HG02852 (cell line): ENCODE measurements at regions not wholly inside any gene's neighbourhood (a gene's known extent, or its start where the extent isn't known, plus 50 kb on each side); places are given as distances from the start of the nearest gene placed in this dataset.
"Not testable (repeated sequence)": the region's sequence is repeated elsewhere in the genome, so short reads cannot be mapped to it uniquely, and the experiment has no call there.

Source experiments
- ATAC-seq: cut with Tn5 transposase; IDR thresholded peaks from one replicate; pipeline ENCODE4 v1.9.1; 2021; ENCODE audit warnings: mild to moderate bottlenecking, moderate library complexity; ENCODE audit not compliant: unreplicated experiment

DNA sequence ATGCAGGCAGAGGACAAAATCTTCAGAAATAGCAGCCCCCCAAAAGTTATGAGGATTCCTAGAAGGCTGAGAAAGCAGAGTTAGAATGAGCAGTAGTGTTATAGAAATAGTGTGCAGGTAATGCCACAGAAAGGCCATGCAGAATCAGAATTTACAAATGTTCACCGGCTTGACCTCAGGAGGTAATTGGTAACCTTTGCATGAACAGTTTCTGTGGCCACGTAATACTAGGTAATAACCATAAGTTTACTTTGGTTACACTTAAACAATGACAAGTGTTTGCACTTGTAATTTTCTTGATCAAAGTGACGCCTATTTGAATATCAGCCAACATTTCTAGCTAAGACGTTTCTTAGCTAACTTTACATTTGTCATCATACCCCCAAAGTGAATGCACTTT lies 393.6 kb downstream of the GPAT3 start:
- no peak for ATAC-seq

DNA sequence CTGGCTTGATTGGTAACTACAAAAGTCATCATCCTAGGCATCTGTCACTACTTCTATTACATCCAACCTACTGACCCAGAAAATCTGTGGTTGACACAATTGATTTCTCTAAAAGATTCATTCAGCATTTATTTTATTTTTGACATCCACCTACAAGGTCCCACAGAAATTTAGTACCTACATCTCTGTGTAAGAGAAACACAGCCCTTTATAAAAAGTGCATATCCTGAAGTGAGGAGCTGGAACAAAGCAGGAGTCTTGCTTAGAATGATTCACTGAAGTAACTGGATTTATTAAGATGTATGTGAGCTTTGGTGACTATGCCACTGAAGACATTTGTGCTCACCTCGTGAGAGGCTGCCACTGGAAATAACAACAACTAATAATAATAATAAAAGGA lies 391.0 kb downstream of the GPAT3 start:
- no peak for ATAC-seq

DNA sequence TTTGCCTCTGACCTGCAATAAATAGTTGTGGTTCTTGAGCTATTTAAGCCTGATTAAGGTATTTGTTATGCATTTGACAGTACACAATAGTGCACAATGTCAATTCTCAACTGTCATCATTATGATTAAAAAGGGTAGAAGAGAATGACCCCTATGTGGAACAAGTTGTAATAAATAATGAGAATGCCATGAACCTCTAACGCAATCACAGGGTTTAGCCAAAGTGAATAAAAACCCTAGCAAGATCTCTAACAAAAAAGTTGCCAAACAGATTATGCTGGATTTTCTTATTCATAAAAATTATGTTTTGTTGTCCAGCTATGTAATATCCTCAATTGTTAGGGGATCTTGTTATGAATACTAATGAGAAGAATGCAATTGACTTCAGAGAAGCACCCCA lies 387.4 kb downstream of the GPAT3 start:
- no peak for ATAC-seq

DNA sequence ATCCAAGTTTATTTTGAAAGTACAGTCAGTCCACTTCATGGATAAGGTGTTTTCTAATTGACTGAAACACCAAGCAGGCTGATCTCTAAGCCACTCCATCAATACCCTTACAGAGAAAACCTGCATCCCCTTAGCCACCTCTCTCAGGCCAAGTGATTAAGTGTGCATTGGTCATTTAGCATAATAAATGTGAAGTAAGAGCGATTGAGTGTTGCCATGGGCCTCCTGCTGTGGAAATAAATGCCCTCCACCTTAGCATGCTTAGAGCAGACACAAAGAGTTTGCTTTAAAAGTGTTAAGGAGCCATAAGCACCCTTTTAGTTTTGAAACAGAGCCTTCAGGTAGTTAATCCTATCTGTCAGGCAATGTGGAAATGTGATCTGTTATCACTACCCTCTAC lies 386.5 kb downstream of the GPAT3 start:
- ATAC-seq, result no peak

DNA sequence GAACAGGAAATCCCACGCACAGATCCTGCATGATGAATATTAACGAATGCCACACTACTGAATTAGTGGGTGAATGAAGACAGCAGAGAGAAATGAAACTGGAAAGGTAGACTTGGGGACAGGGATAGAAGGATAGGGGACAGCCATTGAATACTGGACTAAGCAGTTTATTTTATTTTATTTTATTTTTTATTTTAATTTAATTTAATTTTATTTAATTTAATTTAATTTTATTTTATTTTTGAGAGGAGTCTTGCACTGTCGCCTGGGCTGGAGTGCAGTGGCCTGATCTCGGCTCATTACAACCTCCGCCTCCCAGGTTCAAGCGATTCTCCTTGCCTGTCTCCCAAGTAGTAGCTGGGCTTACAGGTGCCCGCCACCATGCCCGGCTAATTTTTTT lies 385.2 kb downstream of the GPAT3 start:
- ATAC-seq, result no peak

DNA sequence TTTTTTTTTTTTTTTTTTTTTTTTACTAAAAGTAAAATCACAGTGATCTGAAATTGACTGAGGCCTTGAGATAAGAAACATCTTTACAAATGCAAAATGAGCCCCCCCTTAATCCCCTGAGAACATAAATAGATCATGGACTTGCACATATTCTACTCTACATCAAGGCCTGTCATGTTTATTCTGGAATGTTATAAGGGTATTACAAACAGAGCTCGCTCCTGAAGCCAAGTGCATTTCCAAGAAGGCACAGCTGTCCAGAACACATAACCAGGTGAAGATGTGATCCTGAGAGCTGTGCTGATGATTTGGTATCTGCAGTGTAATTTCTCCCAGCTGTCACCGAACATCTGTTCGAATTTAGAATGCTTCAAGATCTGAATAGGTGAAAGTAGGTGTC lies 384.5 kb downstream of the GPAT3 start:
- no peak for ATAC-seq

DNA sequence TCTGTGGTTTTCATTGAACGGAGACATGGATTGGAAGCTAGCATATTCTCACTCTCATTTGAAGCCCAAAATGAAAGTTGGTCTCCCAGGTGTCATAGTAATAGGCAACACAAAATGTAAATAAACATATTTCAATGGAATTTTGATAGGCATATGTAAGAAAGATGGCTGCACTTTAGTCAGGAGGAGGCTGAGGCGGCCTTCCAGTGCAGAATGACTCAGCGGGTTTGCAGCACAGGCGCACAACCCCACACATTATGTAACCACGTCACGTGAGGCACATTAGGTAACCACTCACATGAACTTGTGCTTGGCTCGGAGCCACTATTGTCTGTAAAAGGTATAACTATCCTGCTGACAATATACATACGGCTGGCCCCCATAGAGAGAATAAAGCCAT lies 381.7 kb downstream of the GPAT3 start:
- no peak for ATAC-seq

DNA sequence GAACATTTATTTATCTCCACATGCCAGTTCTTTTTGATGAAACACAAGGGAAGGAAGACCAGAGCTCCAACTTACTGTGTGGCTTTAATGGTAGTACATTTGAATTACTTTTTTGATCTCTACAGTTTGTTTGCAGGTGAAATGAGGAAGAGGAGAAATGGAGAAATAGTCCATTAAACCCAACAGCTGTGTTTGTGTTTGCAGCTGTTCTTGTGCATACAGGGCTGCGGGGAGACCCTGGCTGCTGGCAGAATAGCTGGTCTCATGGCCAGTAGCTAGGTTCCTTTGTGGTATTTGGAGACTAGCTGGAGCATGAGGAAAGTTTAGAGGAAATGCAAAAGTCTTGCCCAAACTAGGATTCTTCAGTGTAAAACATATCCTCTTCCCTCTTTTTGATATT lies 374.8 kb downstream of the GPAT3 start:
- no peak for ATAC-seq

DNA sequence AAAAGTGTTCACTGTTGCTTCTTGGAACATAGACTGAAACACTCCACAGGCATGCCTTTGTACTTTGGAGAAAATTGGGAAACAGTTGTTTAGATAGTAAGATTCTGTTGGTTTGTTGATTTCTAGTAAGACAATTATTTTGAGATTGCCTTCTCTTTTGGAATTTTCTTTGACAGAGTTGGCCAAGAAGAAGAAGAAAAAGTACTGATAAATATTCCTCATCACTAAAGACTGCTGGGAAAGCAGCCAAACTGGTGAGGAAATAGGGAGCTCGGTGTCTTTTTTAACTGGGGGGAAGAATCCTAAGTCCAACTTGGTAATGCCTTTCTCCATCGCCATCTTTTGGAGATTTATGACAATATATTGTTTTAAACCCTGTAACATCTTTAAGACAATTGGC lies 370.7 kb downstream of the GPAT3 start:
- ATAC-seq, result no peak

DNA sequence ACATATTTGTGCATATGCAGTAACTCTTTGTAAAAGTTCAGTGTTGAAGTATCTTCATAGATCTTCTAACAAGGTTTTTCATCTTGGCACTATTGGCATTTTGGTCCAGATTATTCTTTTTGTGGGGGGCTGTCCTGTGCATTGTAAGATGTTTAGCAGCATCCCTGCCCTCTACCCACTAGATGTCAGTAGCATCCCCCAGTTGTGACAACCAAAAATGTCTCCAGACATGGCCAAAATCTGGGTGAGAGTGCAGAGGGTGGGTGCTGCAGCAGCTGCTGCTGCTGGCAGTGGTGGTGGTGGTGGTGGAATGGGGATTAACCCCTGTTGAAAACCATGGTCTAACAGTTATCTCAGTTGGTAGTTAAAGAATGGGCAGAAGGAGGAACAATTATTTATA lies 370.0 kb downstream of the GPAT3 start:
- no peak for ATAC-seq

DNA sequence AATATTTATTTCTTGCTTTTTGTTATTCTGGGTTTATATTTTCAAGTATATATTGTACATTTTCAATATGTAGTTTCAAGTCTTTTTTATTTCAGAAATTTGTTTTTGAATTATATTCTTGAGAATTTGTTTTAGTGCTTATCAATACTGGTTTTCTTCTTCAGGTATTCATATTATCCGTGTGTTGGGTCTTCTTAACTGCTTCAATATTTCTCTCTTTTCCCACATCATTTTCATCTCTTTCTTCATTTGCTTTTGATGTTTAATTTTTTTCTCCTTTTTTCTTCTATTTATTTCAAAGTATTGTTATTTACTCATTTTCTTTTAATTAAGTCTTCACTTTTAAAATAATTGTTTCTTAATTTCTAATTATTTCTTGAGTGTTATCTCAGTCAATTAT lies 367.8 kb downstream of the GPAT3 start:
- ATAC-seq, result not testable (repeated sequence)

DNA sequence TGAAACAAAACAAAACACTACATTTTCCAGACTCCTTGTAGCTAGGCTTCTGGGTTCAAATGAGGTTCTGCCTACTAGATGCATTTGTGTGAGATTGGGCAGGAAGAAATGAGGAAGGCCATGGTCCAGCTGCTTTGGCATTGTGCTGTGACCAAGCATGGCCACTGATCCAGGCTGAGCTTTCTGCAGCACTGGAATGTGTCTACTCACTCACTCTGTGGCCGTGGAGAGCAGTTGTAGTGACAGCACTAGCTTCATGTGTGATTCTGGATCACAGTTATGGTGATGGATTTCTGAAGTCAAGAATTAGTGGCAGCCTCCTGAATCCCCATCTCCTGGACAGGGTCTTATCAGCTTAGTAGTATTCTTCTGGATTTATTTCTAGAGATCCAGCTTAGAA lies 358.9 kb downstream of the GPAT3 start:
- no peak for ATAC-seq

DNA sequence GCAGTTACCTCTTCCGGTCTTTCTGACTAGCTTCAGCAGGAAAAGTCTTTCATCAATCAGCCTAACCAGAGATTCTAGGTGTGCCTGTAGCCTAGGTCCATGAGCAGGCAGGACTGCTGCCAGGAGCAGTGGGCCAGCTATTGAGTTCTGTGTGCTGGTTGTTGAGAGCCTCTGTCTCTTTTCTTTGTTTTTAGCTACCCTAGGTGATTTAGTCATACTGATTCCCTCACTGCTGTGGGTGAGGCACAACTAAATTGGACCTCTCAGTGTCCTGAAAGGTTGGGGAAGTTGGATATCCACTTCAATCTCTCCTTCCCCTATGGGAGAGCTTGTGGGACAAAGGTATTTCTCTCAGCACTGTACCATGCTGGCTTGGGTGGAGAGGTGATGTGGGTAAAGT lies 354.9 kb downstream of the GPAT3 start:
- no peak for ATAC-seq

DNA sequence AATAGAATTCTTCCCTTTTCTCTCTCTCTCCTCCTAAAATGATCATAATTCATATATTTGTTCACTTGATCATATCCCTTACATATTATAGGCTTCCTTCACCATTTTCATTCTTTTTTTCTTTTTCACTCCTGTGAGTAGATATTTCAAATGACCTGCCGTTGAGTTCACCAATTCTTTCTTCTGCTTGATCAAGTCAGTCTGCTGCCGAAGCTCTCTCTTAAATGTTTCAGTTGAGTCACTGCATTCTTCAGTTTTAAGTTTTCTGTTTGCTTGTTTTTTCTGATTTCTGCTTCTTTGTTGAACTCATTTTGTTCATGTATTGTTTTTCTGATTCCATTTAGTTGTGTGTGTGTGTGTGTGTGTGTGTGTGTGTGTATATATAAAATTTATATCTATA lies 354.3 kb downstream of the GPAT3 start:
- ATAC-seq, result no peak

DNA sequence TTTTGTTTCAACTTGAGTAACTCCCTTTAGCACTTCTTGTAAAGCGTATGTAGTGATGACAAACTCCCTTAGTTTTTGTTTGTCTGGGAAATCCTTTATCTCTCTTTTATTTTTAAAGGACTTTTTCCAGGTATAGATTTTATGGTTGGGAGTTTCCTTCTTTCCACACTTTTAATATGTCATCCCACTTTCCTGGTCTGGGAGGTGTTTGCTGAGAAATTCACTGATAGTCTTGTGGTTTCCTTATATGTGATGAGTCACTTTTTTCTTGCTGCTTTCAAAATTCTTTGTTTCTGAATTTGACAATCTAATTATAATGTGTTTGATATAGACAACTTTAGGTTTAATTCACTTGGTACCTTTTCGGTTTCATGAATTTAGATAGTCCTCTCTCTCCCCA lies 353.9 kb downstream of the GPAT3 start:
- ATAC-seq, result no peak

DNA sequence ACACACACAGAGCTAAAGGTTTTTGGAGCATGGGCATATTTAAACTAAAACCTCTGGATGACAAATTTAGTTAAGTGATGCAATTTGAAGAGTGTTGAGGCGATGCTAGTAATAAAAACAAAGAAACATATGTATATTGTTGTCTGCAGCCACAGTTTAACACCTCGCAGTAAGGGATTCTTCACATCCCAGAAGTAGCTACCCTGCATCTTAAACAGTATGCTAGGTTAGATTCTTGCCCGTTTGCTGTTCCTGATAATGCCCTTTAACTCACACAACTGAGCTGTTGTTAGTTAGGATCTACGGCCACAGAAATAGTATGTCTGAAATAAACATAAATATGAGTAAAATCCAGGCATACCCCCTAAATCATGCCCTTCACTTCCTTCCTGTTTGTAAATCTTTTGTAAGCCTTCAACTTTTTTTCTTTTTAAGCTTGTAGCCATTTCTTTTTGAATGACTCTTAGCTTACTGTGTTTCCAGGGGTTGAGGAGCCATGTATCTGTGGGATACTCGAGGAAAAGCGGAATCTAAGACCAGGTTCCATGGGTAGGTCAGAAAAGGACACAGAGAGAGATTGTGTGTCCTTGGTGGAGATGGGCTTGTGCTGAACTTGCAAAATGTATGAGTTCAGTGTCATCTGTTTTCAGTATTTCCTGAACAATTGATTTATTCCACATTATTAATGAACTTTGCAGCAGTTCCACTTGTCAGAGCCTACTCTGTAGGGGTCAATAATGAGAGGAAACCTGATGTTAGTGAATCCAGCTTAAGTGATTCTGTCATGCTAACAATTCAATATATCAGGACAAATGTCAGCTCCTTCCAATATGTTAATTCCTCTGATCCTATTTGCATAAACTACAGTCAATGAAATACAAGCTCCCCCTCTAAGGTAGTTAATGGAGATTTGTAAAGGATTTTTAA lies 349.6 kb downstream of the GPAT3 start:
- ATAC-seq, result no peak

DNA sequence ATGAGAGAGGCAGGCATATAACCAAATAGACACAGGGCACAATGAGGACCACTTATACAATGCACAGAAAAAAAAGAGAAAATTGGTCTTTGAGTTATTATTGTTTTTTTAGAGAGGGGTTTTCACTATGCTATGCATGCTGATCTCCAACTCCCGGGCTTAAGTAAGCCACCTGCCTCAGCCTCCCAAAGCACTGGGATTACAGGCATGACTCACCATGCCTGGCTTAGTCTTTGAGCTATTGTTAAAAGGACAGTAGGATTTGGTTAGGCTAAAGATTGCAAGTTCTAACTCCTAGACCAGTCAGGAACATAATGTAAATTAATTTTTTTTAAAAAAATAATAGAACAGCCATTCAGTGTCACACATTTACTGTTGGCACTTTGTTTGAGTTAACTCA lies 340.1 kb downstream of the GPAT3 start:
- ATAC-seq, result no peak

DNA sequence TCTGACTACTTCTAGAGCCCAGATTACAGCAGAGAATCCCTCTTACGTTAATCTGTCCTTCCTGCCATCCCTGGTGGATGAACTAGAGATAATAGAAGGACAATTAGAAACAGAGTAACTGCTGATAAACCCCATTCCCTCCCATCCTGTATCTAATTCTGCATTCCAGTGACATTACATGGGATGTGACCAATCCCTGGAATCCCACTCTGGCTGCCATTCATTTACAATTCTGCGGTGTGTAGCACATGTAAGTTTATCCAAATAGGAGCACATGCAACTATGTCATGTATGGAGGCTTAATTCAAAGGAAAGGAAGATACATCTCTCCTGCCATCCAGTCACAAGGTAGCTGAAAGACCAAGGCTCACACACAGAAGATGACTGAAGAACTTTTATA lies 339.5 kb downstream of the GPAT3 start:
- no peak for ATAC-seq

DNA sequence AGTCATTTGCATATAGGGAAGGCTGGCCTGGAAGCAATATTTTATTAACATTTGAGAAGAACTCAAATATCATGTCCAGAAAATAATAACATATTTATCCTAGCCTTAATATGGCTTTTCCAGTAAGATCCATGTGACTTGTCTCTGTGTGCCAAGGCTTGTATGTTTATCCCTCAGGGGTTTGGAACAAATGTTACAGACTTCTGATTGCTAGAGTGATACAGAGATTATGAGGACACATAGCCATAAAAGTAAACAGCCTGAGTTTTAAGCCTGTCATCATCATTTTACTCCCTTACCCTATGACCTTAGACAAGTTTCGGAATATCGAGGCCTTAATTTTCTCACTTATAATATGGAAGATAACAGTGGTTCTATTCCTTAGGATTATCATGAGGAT lies 338.1 kb downstream of the GPAT3 start:
- no peak for ATAC-seq

DNA sequence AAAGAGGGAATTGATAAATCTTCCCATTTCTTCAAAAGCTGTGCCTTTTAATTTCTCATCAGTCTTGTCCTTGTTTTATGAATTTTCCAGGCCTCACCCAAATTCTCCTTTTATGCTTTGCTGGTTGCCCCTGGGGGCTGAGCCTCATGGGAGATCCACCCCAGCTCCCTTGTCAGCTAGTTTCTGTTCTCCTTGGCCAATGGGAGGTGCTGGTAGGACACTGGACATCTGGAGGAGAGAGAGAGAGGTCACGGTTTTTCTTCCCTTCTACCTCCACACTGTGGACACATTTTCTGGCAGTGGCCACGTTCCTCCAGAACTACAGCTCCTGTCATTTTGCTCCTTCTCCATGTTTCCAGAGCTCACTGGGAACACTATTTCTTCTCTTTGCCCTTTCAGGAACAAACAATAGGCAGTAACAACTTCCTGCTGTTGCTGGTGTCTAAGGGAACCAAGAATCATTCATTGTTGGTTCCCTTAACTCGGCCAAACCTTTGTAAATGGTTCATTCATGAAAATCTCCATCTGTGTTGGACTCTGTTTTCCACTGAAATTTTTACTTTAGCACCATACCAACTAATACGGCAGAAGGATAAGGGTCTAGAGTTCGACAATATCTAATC lies 334.5 kb downstream of the GPAT3 start:
- ATAC-seq, result no peak

DNA sequence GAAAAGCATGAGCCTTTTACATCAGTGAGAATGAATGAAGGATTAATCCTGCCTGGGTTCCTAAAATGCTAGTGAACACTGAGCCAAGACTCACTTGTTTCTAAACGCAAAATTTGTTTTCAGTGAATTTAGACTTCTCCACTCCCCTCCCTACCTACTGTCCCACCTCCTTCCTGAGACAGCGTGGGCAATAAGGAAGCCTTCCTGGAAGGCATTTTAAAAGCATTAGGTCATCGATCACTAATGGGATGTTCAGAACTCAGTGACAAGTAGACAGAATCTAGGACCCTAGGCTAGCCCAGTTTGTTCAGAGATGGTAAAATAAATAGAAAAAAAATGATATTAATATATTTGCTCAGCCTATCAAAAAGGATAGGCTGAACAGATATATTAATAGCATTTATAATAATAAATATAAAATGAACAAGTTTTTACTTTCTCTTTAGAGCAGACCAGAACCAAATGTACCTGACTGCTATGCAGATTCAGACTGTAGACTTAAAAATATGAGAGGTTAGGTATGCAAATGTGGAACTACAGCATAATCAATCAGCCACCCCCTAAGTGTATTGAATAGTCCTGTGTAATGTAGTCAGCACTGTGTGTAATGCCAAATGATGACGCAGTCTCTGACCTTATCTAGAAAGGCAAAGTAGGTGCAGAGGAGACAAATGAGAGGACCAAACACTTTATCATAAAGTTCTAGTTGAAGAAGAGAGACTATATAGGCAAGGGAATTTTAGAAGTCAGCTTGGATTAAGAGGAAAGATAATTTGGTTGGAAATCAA lies 331.1 kb downstream of the GPAT3 start:
- no peak for ATAC-seq
